ENCODE measurements at regions not wholly inside any gene's neighbourhood (a gene's known extent, or its start where the extent isn't known, plus 50 kb on each side); places are given as distances from the start of the nearest gene placed in this dataset.
"Not testable (repeated sequence)": the region's sequence is repeated elsewhere in the genome, so short reads cannot be mapped to it uniquely, and the experiment has no call there.

GRCh38 chr1:144536677-144537076, 56.0 kb upstream of the PPIAL4F start:
- TF ChIP-seq PHF8 (conservative IDR thresholded peaks at IDR 0.05; ENCODE audit: low read depth, low read length); POLR2A (IDR thresholded peaks at IDR 0.05; ENCODE audit: control extremely low read depth in 1 of 2, low read depth in 2 of 2, low read length in 2 of 2); GTF2F1 (IDR thresholded peaks at IDR 0.05; ENCODE audit: borderline replicate concordance, low read depth, low read length); SP2 (IDR thresholded peaks at IDR 0.05; ENCODE audit: low read length); RNF2 (IDR thresholded peaks at IDR 0.05; ENCODE audit: borderline replicate concordance, low read depth, low read length, missing control alignments, poor library complexity, severe bottlenecking); KDM1A (IDR thresholded peaks at IDR 0.05; ENCODE audit: borderline replicate concordance, low read length); HDAC2 (IDR thresholded peaks at IDR 0.05; ENCODE audit: borderline replicate concordance in 1 of 2, low read depth in 2 of 2, low read length in 2 of 2): not testable (repeated sequence)
